DND-41 (cell line): ENCODE measurements at regions not wholly inside any gene's neighbourhood (a gene's known extent, or its start where the extent isn't known, plus 50 kb on each side); places are given as distances from the start of the nearest gene placed in this dataset.

ENCODE experiments used
- ATAC-seq: fragments of 200-7000 bp; cut with Tn5 transposase; 3 replicates; pipeline ENCODE4 v1.9.1; 2021; ENCODE audit warnings: low read depth; ENCODE audit not compliant: insufficient read depth
- DNase-seq: peaks from one replicate; pipeline ENCODE4 v3.0.0-alpha.2; 2020
- H2AFZ ChIP-seq: 2 replicates; pipeline ENCODE4 v1.6.0; 2012; ENCODE audit warnings: low read depth, low read length
- H3K27ac ChIP-seq: 2 replicates; pipeline ENCODE4 v1.5.1; 2012; ENCODE audit warnings: low read length, inconsistent platforms
- H3K27me3 ChIP-seq: fragments of 200-600 bp; sonication (generic); 2 replicates; pipeline ENCODE4 v1.6.0; 2012; ENCODE audit warnings: low read length, mild to moderate bottlenecking, inconsistent platforms; ENCODE audit not compliant: insufficient read depth, poor library complexity
- H3K36me3 ChIP-seq: 2 replicates; pipeline ENCODE4 v1.5.1; 2012; ENCODE audit warnings: low read length, inconsistent platforms; ENCODE audit not compliant: insufficient read depth
- H3K4me1 ChIP-seq: 2 replicates; pipeline ENCODE4 v1.5.1; 2012; ENCODE audit warnings: mild to moderate bottlenecking, low read length; ENCODE audit not compliant: insufficient read depth
- H3K4me2 ChIP-seq: 2 replicates; pipeline ENCODE4 v1.6.0; 2012; ENCODE audit warnings: mild to moderate bottlenecking, moderate library complexity, low read length, inconsistent platforms; ENCODE audit not compliant: insufficient read depth
- H3K4me3 ChIP-seq, 2 experiments: fragments of 200-600 bp in 1 of 2; shearing (Covaris generic) in 1 of 2; 2 replicates each; pipeline ENCODE4 v1.5.1; 2012 to 2016; ENCODE audit warnings: inconsistent platforms in 2 of 2, low read length in 2 of 2, mild to moderate bottlenecking in 2 of 2, low read depth in 1 of 2, moderate library complexity in 1 of 2
- H3K79me2 ChIP-seq: 2 replicates; pipeline ENCODE4 v1.6.0; 2012; ENCODE audit warnings: low read length, inconsistent platforms; ENCODE audit not compliant: insufficient read depth
- H3K9ac ChIP-seq: 2 replicates; pipeline ENCODE4 v1.6.0; 2012; ENCODE audit warnings: low read depth, mild to moderate bottlenecking, inconsistent platforms, low read length, moderate library complexity
- H3K9me3 ChIP-seq: 2 replicates; pipeline ENCODE4 v1.5.1; 2012; ENCODE audit warnings: low read length, moderate library complexity, mild to moderate bottlenecking, inconsistent platforms; ENCODE audit not compliant: insufficient read depth, severe bottlenecking
- H4K20me1 ChIP-seq: 2 replicates; pipeline ENCODE4 v1.6.0; 2012; ENCODE audit warnings: low read length; ENCODE audit not compliant: insufficient read depth
- CTCF ChIP-seq: IDR thresholded peaks from 2 replicates; pipeline ENCODE4 v1.5.1; 2012; ENCODE audit warnings: borderline replicate concordance, low read length, moderate library complexity, mild to moderate bottlenecking; ENCODE audit not compliant: poor library complexity, severe bottlenecking; ENCODE audit errors: extremely low read depth
- EZH2 ChIP-seq: IDR thresholded peaks from 3 replicates; pipeline ENCODE4 v1.6.1; 2012; ENCODE audit warnings: borderline replicate concordance, low read depth, mild to moderate bottlenecking, moderate library complexity, low read length, inconsistent platforms; ENCODE audit not compliant: severe bottlenecking

GRCh38 chr2:198973181-198973580, 484.6 kb downstream of the SATB2 start:
- H3K79me2 ChIP-seq: no peaks in the 10 kb centered on the region
- H3K4me3 ChIP-seq: no peak overlapping the region
- no peaks in the 10 kb centered on the region for H4K20me1 ChIP-seq
- DNase-seq (no peak), ATAC-seq (no peak)
- no peak overlapping the region for H3K9ac ChIP-seq
- H3K4me1 ChIP-seq: no peaks in the 10 kb centered on the region
- TF ChIP-seq CTCF (no peak), EZH2 (no peak)
- no peaks in the 10 kb centered on the region for H3K36me3 ChIP-seq
- no peaks in the 10 kb centered on the region for H3K27me3 ChIP-seq
- no peak overlapping the region for H3K27ac ChIP-seq
- H2AFZ ChIP-seq: no peak overlapping the region
- no peak overlapping the region for H3K4me2 ChIP-seq
- H3K9me3 ChIP-seq: peaks cover 3% of the 10 kb centered on the region

GRCh38 chr2:198968545-198968944, 489.2 kb downstream of the SATB2 start:
- no peaks in the 10 kb centered on the region for H4K20me1 ChIP-seq
- TF ChIP-seq CTCF (no peak), EZH2 (no peak)
- no peaks in the 10 kb centered on the region for H3K4me1 ChIP-seq
- H3K9me3 ChIP-seq: no peaks in the 10 kb centered on the region
- DNase-seq (no peak), ATAC-seq (no peak)
- no peaks in the 10 kb centered on the region for H3K79me2 ChIP-seq
- H3K27me3 ChIP-seq: no peaks in the 10 kb centered on the region
- no peak overlapping the region for H3K9ac ChIP-seq
- H3K36me3 ChIP-seq: no peaks in the 10 kb centered on the region
- no peak overlapping the region for H3K4me3 ChIP-seq
- no peak overlapping the region for H2AFZ ChIP-seq
- no peak overlapping the region for H3K27ac ChIP-seq
- H3K4me2 ChIP-seq: no peak overlapping the region

- Histone ChIP-seq H3K79me2 (no peaks in the 10 kb centered on the region), H3K4me1 (no peaks in the 10 kb centered on the region), H3K9ac (no peak overlapping the region), H3K4me2 (no peak overlapping the region), H3K9me3 (no peaks in the 10 kb centered on the region), H4K20me1 (no peaks in the 10 kb centered on the region), H3K27me3 (no peaks in the 10 kb centered on the region), H2AFZ (no peak overlapping the region), H3K36me3 (no peaks in the 10 kb centered on the region), H3K4me3 (no peak overlapping the region), H3K27ac (no peak overlapping the region)
- ATAC-seq (no peak), DNase-seq (no peak)
- TF ChIP-seq EZH2: no peak
- TF ChIP-seq CTCF: no peak
Measured at GRCh38 chr2:198966269-198966668, 491.5 kb downstream of the SATB2 start.

- Histone ChIP-seq H3K4me1 (no peaks in the 10 kb centered on the region), H3K27ac (no peak overlapping the region), H2AFZ (no peak overlapping the region), H3K27me3 (no peaks in the 10 kb centered on the region), H3K79me2 (no peaks in the 10 kb centered on the region), H3K9ac (no peak overlapping the region), H3K4me2 (no peak overlapping the region), H3K9me3 (no peaks in the 10 kb centered on the region), H4K20me1 (no peaks in the 10 kb centered on the region), H3K4me3 (no peak overlapping the region), H3K36me3 (no peaks in the 10 kb centered on the region)
- no peak for DNase-seq
- no peak for ATAC-seq
- TF ChIP-seq CTCF (no peak), EZH2 (no peak)
Measured at GRCh38 chr2:198961547-198961946, 496.2 kb downstream of the SATB2 start.
